Gastroesophageal sphincter (tissue), 2 donors: ENCODE measurements at regions not wholly inside any gene's neighbourhood (a gene's known extent, or its start where the extent isn't known, plus 50 kb on each side); places are given as distances from the start of the nearest gene placed in this dataset.

Experiments
- POLR2A ChIP-seq, 2 donors: fragments of 450-650 bp; IDR thresholded peaks; one replicate each; pipeline ENCODE4 v1.6.1; 2017; ENCODE audit warnings: antibody characterized with exemption in 2 of 2, mild to moderate bottlenecking in 2 of 2, moderate library complexity in 1 of 2
- POLR2AphosphoS5 ChIP-seq: sonication (generic); formaldehyde crosslinking; IDR thresholded peaks from one replicate; pipeline ENCODE4 v1.6.1; 2017; ENCODE audit warnings: antibody characterized with exemption

DNA sequence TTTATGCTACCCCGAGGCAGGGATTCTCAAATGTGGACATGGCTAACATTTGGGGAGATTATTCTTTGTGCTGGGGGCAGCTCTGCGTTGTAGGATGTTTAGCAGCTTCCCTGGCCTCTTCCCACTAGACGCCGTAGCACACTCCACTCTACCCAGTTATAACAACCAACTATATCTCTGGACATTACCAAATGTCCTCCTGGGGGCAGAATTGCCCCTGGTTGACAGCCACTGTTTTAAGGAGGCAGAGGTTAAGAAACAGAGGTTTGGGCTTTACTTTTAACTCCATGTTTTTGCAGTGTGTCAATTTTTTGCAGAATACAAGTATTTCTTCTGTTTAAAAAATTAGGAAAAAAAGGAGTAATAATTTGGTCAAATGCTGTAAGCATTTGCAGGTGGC is 56.2 kb upstream of the BMP6 start:
- TF ChIP-seq POLR2AphosphoS5 (no peak), POLR2A (IDR thresholded peaks at IDR 0.05) (no peak)
